ENCODE measurements at regions not wholly inside any gene's neighbourhood (a gene's known extent, or its start where the extent isn't known, plus 50 kb on each side); places are given as distances from the start of the nearest gene placed in this dataset.

- Mint-ChIP-seq H3K4me3 (no peak overlapping the region), H3K36me3 (ENCODE audit: low read depth) (no peaks in the 10 kb centered on the region), H3K27ac (no peak overlapping the region), H3K9me3 (no peaks in the 10 kb centered on the region), H3K27me3 (no peaks in the 10 kb centered on the region), H3K4me1 (ENCODE audit: low read depth) (no peaks in the 10 kb centered on the region)
These were observed 825.0 kb downstream of the NLGN4Y start for GRCh38 chrY:15349351-15349750.

- Mint-ChIP-seq H3K4me1 (ENCODE audit: low read depth) (peaks cover 4% of the 10 kb centered on the region), H3K4me3 (no peak overlapping the region), H3K27ac (no peak overlapping the region), H3K36me3 (ENCODE audit: low read depth) (no peaks in the 10 kb centered on the region), H3K27me3 (no peaks in the 10 kb centered on the region), H3K9me3 (no peaks in the 10 kb centered on the region)
These were observed 831.0 kb downstream of the NLGN4Y start for GRCh38 chrY:15355321-15355720.

DNA sequence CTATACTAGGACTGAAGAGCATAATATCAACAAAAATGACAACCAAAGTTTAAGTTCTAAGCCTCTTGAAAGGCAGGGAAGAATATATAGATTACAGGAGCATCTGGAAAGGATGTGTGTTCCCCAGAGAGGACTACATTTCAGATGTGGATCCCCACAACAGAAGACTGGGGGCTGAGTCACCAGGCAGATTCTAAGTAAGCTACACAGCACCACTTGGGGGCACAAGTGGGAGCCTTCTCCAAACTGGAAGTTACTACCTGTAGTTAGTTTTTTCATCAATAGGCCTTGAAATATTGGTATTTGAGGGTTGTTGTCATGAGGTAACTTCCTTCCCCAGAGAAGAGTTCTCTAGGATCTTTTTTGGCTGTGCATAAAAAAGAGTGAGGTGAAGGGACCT lies 836.1 kb downstream of the NLGN4Y start:
- no peak overlapping the region for H3K4me3 Mint-ChIP-seq
- peaks cover 3% of the 10 kb centered on the region for H3K4me1 Mint-ChIP-seq (ENCODE audit: low read depth)
- H3K9me3 Mint-ChIP-seq = no peaks in the 10 kb centered on the region
- no peaks in the 10 kb centered on the region for H3K36me3 Mint-ChIP-seq (ENCODE audit: low read depth)
- no peaks in the 10 kb centered on the region for H3K27me3 Mint-ChIP-seq
- no peak overlapping the region for H3K27ac Mint-ChIP-seq

- H3K27ac Mint-ChIP-seq = no peak overlapping the region
- no peaks in the 10 kb centered on the region for H3K4me1 Mint-ChIP-seq (ENCODE audit: low read depth)
- no peaks in the 10 kb centered on the region for H3K9me3 Mint-ChIP-seq
- H3K4me3 Mint-ChIP-seq = no peak overlapping the region
- no peaks in the 10 kb centered on the region for H3K27me3 Mint-ChIP-seq
- no peaks in the 10 kb centered on the region for H3K36me3 Mint-ChIP-seq (ENCODE audit: low read depth)
These were observed 840.7 kb downstream of the NLGN4Y start for GRCh38 chrY:15364996-15365395.

DNA sequence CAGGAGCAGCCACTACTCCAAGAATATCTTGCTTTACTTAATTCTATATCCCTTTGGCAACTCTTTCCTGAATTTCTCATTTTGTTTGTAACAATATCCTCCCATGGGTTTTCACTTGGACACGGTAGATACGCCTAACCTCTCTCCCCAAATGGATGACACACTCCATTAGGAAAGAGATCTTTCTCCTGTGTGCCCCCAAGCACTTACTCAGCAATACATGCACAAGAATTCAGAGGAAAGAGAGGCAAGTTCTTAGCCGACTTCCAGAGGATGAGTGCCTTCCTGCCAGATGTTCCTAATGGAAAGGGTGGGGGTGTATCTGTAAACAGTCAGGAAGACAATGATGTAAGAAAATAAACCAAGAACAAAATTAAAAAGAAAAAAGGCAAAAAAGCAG lies 844.5 kb downstream of the NLGN4Y start:
- no peaks in the 10 kb centered on the region for H3K36me3 Mint-ChIP-seq (ENCODE audit: low read depth)

DNA sequence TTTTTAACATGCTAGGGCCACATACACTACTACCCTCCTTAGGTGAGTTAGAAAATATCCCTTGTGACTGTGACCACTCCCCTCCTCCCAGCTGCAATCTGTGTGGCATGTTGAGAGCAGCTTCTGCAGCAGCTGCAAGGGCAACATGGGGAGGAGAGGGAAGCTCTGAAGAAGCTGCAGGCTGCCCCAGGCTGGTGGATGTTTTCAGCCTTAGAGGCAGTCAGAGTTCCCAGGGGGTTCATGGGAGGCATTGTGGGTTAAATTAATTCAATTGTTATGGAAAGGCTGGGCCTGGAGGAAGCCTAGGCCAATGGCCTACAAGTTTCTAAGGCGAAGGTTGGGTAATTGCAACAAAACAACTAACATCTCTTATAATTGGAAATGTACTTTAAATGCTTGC lies 860.8 kb downstream of the NLGN4Y start:
- Mint-ChIP-seq H3K27me3 (no peaks in the 10 kb centered on the region), H3K9me3 (no peaks in the 10 kb centered on the region), H3K36me3 (ENCODE audit: low read depth) (no peaks in the 10 kb centered on the region), H3K4me3 (no peak overlapping the region), H3K27ac (no peak overlapping the region), H3K4me1 (ENCODE audit: low read depth) (no peaks in the 10 kb centered on the region)

More for the DNA sequence above, 844.5 kb downstream of the NLGN4Y start:
- H3K4me1 Mint-ChIP-seq (ENCODE audit: low read depth) = no peaks in the 10 kb centered on the region
- H3K4me3 Mint-ChIP-seq = no peak overlapping the region
- no peaks in the 10 kb centered on the region for H3K27me3 Mint-ChIP-seq
- H3K27ac Mint-ChIP-seq = no peak overlapping the region
- H3K9me3 Mint-ChIP-seq = no peaks in the 10 kb centered on the region

- no peaks in the 10 kb centered on the region for H3K9me3 Mint-ChIP-seq
- H3K36me3 Mint-ChIP-seq (ENCODE audit: low read depth) = no peaks in the 10 kb centered on the region
- H3K27ac Mint-ChIP-seq = no peak overlapping the region
- no peak overlapping the region for H3K4me3 Mint-ChIP-seq
- no peaks in the 10 kb centered on the region for H3K4me1 Mint-ChIP-seq (ENCODE audit: low read depth)
- no peaks in the 10 kb centered on the region for H3K27me3 Mint-ChIP-seq
These were observed 873.4 kb downstream of the NLGN4Y start for GRCh38 chrY:15397556-15398280.

GRCh38 chrY:15402451-15402850 lies 878.1 kb downstream of the NLGN4Y start:
- H3K4me1 Mint-ChIP-seq (ENCODE audit: low read depth) = no peaks in the 10 kb centered on the region
- H3K9me3 Mint-ChIP-seq = peaks cover 4% of the 10 kb centered on the region
- no peaks in the 10 kb centered on the region for H3K27me3 Mint-ChIP-seq
- no peak overlapping the region for H3K4me3 Mint-ChIP-seq
- H3K27ac Mint-ChIP-seq = no peak overlapping the region
- H3K36me3 Mint-ChIP-seq (ENCODE audit: low read depth) = no peaks in the 10 kb centered on the region

- Mint-ChIP-seq H3K27me3 (no peaks in the 10 kb centered on the region), H3K9me3 (peaks cover 6% of the 10 kb centered on the region), H3K4me1 (ENCODE audit: low read depth) (no peaks in the 10 kb centered on the region), H3K36me3 (ENCODE audit: low read depth) (no peaks in the 10 kb centered on the region), H3K27ac (no peak overlapping the region), H3K4me3 (no peak overlapping the region)
These were observed 880.2 kb downstream of the NLGN4Y start for GRCh38 chrY:15404551-15404950.

- no peaks in the 10 kb centered on the region for H3K36me3 Mint-ChIP-seq (ENCODE audit: low read depth)
- no peak overlapping the region for H3K4me3 Mint-ChIP-seq
- peaks cover 9% of the 10 kb centered on the region for H3K4me1 Mint-ChIP-seq (ENCODE audit: low read depth)
- no peaks in the 10 kb centered on the region for H3K27me3 Mint-ChIP-seq
- no peak overlapping the region for H3K27ac Mint-ChIP-seq
- H3K9me3 Mint-ChIP-seq = no peaks in the 10 kb centered on the region
These were observed 890.8 kb downstream of the NLGN4Y start for GRCh38 chrY:15415165-15415564.

- H3K27me3 Mint-ChIP-seq = no peaks in the 10 kb centered on the region
- H3K36me3 Mint-ChIP-seq (ENCODE audit: low read depth) = no peaks in the 10 kb centered on the region
- no peaks in the 10 kb centered on the region for H3K9me3 Mint-ChIP-seq
- peaks cover 12% of the 10 kb centered on the region for H3K4me1 Mint-ChIP-seq (ENCODE audit: low read depth)
- H3K27ac Mint-ChIP-seq = no peak overlapping the region
- H3K4me3 Mint-ChIP-seq = no peak overlapping the region
These were observed 894.3 kb downstream of the NLGN4Y start for GRCh38 chrY:15418613-15419012.

GRCh38 chrY:15424665-15425132 lies 900.4 kb downstream of the NLGN4Y start:
- H3K27ac Mint-ChIP-seq = peak overlapping the region; percentile 90
- H3K36me3 Mint-ChIP-seq (ENCODE audit: low read depth) = no peaks in the 10 kb centered on the region
- peak overlapping the region; percentile 84 for H3K4me3 Mint-ChIP-seq
- peaks cover 19% of the 10 kb centered on the region for H3K4me1 Mint-ChIP-seq (ENCODE audit: low read depth)
- no peaks in the 10 kb centered on the region for H3K27me3 Mint-ChIP-seq
- peaks cover 10% of the 10 kb centered on the region for H3K9me3 Mint-ChIP-seq

DNA sequence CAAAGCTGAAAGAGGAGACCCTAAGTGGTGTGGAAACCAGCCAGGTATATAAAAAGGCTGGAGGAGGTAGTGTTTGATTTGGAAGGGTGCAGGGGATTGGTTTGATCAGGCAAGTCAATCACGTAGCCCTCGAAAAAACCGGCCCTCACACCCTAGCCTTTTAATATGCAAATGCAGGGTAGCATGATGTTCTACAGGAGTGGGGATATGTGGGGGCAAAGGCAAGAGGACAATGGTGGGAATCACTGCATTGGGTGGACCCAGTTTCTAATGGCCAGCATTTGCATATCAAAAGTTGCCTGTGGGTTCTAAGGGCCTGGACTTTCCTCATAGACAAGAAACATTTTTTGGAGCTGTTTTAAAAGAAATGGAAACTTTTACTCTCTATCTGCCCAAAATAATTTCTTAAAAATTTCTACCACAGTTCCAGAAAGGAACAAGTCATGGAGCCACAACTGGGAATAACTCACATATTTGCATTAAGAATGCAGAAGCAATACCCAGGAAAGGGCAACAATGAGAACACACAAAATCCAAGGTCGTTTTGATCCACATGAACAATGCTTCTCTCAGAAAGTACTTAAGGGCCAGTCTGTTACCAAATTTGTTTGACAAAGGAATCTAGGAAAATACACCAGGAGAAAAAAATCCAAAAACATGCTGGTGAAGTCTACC lies 915.8 kb downstream of the NLGN4Y start:
- H3K9me3 Mint-ChIP-seq = peaks cover 3% of the 10 kb centered on the region
- no peaks in the 10 kb centered on the region for H3K36me3 Mint-ChIP-seq (ENCODE audit: low read depth)

GRCh38 chrY:15440696-15441408 lies 916.5 kb downstream of the NLGN4Y start:
- Mint-ChIP-seq H3K27me3 (no peaks in the 10 kb centered on the region), H3K9me3 (peaks cover 3% of the 10 kb centered on the region), H3K4me1 (ENCODE audit: low read depth) (peaks cover 16% of the 10 kb centered on the region), H3K27ac (peak overlapping the region; percentile 61), H3K36me3 (ENCODE audit: low read depth) (no peaks in the 10 kb centered on the region), H3K4me3 (peak overlapping the region; percentile 45)

More for the DNA sequence above, 915.8 kb downstream of the NLGN4Y start:
- Mint-ChIP-seq H3K27me3 (no peaks in the 10 kb centered on the region), H3K4me1 (ENCODE audit: low read depth) (peaks cover 16% of the 10 kb centered on the region), H3K27ac (no peak overlapping the region), H3K4me3 (no peak overlapping the region)

DNA sequence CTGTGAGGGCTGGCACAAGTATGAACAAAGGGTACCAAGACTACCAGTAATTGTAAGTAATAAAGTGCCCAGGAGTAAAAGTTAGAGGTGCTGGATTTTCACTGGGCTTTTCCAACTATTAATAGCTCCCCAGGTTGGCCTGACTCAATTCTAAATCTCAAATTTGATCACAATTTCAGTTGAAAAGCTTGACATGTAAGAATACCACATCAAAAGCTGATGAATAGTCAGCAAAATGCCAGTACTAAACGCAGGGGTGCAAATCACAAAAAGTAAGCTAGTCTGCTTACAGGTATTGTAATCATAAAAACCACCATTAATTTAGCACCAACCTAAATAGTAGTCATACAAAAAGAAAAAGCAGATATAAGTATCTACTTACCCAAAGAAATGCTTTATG lies 917.5 kb downstream of the NLGN4Y start:
- Mint-ChIP-seq H3K4me1 (ENCODE audit: low read depth) (peaks cover 16% of the 10 kb centered on the region), H3K9me3 (peaks cover 3% of the 10 kb centered on the region), H3K27me3 (no peaks in the 10 kb centered on the region), H3K36me3 (ENCODE audit: low read depth) (no peaks in the 10 kb centered on the region), H3K4me3 (no peak overlapping the region), H3K27ac (no peak overlapping the region)
